ENCODE measurements at regions not wholly inside any gene's neighbourhood (a gene's known extent, or its start where the extent isn't known, plus 50 kb on each side); places are given as distances from the start of the nearest gene placed in this dataset.

GRCh38 chr6:167424700-167425099 is 99.8 kb downstream of the TTLL2 start:
- Histone ChIP-seq H3K4me2 (ENCODE audit: insufficient read depth, low read length) (no peak overlapping the region), H3K27ac (ENCODE audit: low read depth, low read length) (no peak overlapping the region), H3K36me3 (ENCODE audit: insufficient read depth, low read length) (no peaks in the 10 kb centered on the region), H2AFZ (ENCODE audit: low read length) (no peak overlapping the region), H3K9me3 (ENCODE audit: low read depth, low read length) (no peaks in the 10 kb centered on the region), H3K4me1 (ENCODE audit: insufficient read depth, low read length) (no peaks in the 10 kb centered on the region), H3K27me3 (ENCODE audit: insufficient read depth, low read length) (no peaks in the 10 kb centered on the region), H3K79me2 (ENCODE audit: insufficient read depth, low read length) (no peaks in the 10 kb centered on the region), H3K4me3 (ENCODE audit: insufficient read depth, low read length) (no peak overlapping the region), H4K20me1 (ENCODE audit: insufficient read depth, low read length) (no peaks in the 10 kb centered on the region)
- TF ChIP-seq CTCF (IDR thresholded peaks at IDR 0.05; ENCODE audit: extremely low read depth, low read depth, low read length) = no peak
- no peak for DNase-seq (ENCODE audit: insufficient read length, low spot score, missing footprints)

GRCh38 chr6:167426084-167426483 is 101.2 kb downstream of the TTLL2 start:
- H3K79me2 ChIP-seq (ENCODE audit: insufficient read depth, low read length) = no peaks in the 10 kb centered on the region
- DNase-seq (ENCODE audit: insufficient read length, low spot score, missing footprints) = no peak
- TF ChIP-seq CTCF (IDR thresholded peaks at IDR 0.05; ENCODE audit: extremely low read depth, low read depth, low read length) = no peak
- no peaks in the 10 kb centered on the region for H3K4me1 ChIP-seq (ENCODE audit: insufficient read depth, low read length)
- H2AFZ ChIP-seq (ENCODE audit: low read length) = no peak overlapping the region
- no peak overlapping the region for H3K4me3 ChIP-seq (ENCODE audit: insufficient read depth, low read length)
- no peak overlapping the region for H3K27ac ChIP-seq (ENCODE audit: low read depth, low read length)
- no peak overlapping the region for H3K4me2 ChIP-seq (ENCODE audit: insufficient read depth, low read length)
- no peaks in the 10 kb centered on the region for H4K20me1 ChIP-seq (ENCODE audit: insufficient read depth, low read length)
- no peaks in the 10 kb centered on the region for H3K27me3 ChIP-seq (ENCODE audit: insufficient read depth, low read length)
- no peaks in the 10 kb centered on the region for H3K9me3 ChIP-seq (ENCODE audit: low read depth, low read length)
- H3K36me3 ChIP-seq (ENCODE audit: insufficient read depth, low read length) = no peaks in the 10 kb centered on the region

- Histone ChIP-seq H3K27ac (ENCODE audit: low read depth, low read length) (no peak overlapping the region), H3K27me3 (ENCODE audit: insufficient read depth, low read length) (no peaks in the 10 kb centered on the region), H4K20me1 (ENCODE audit: insufficient read depth, low read length) (no peaks in the 10 kb centered on the region), H3K36me3 (ENCODE audit: insufficient read depth, low read length) (no peaks in the 10 kb centered on the region), H3K9me3 (ENCODE audit: low read depth, low read length) (no peaks in the 10 kb centered on the region), H3K4me1 (ENCODE audit: insufficient read depth, low read length) (no peaks in the 10 kb centered on the region), H2AFZ (ENCODE audit: low read length) (no peak overlapping the region), H3K4me3 (ENCODE audit: insufficient read depth, low read length) (no peak overlapping the region), H3K79me2 (ENCODE audit: insufficient read depth, low read length) (no peaks in the 10 kb centered on the region), H3K4me2 (ENCODE audit: insufficient read depth, low read length) (no peak overlapping the region)
- DNase-seq (ENCODE audit: insufficient read length, low spot score, missing footprints) = no peak
- no peak for TF ChIP-seq CTCF (IDR thresholded peaks at IDR 0.05; ENCODE audit: extremely low read depth, low read depth, low read length)
Measured at GRCh38 chr6:167426651-167427050, 101.8 kb downstream of the TTLL2 start.

- Histone ChIP-seq H3K36me3 (ENCODE audit: insufficient read depth, low read length) (no peaks in the 10 kb centered on the region), H3K27ac (ENCODE audit: low read depth, low read length) (no peak overlapping the region), H2AFZ (ENCODE audit: low read length) (no peak overlapping the region), H3K9me3 (ENCODE audit: low read depth, low read length) (no peaks in the 10 kb centered on the region), H3K4me3 (ENCODE audit: insufficient read depth, low read length) (no peak overlapping the region), H3K4me2 (ENCODE audit: insufficient read depth, low read length) (no peak overlapping the region), H3K27me3 (ENCODE audit: insufficient read depth, low read length) (no peaks in the 10 kb centered on the region), H3K4me1 (ENCODE audit: insufficient read depth, low read length) (no peaks in the 10 kb centered on the region), H4K20me1 (ENCODE audit: insufficient read depth, low read length) (no peaks in the 10 kb centered on the region), H3K79me2 (ENCODE audit: insufficient read depth, low read length) (no peaks in the 10 kb centered on the region)
- TF ChIP-seq CTCF (IDR thresholded peaks at IDR 0.05; ENCODE audit: extremely low read depth, low read depth, low read length) = no peak
- no peak for DNase-seq (ENCODE audit: insufficient read length, low spot score, missing footprints)
Measured at GRCh38 chr6:167428664-167429333, 103.9 kb downstream of the TTLL2 start.

Measured in osteoblast (primary cell).